Neuron (in vitro differentiated cells): ENCODE measurements at regions not wholly inside any gene's neighbourhood (a gene's known extent, or its start where the extent isn't known, plus 50 kb on each side); places are given as distances from the start of the nearest gene placed in this dataset.
"Not testable (repeated sequence)": the region's sequence is repeated elsewhere in the genome, so short reads cannot be mapped to it uniquely, and the experiment has no call there.

ENCODE experiments used
- H2AFZ ChIP-seq: one replicate; pipeline ENCODE4 v1.6.1; 2013; ENCODE audit warnings: low read depth, mild to moderate bottlenecking, inconsistent platforms, low read length, moderate library complexity
- H3K27me3 ChIP-seq: one replicate; pipeline ENCODE4 v1.6.1; 2013; ENCODE audit warnings: low read length; ENCODE audit not compliant: insufficient read depth
- H3K36me3 ChIP-seq: one replicate; pipeline ENCODE4 v1.6.1; 2013; ENCODE audit warnings: low read length; ENCODE audit not compliant: insufficient read depth
- H3K4me1 ChIP-seq: one replicate; pipeline ENCODE4 v1.6.1; 2013; ENCODE audit warnings: low read length; ENCODE audit not compliant: insufficient read depth
- H3K4me3 ChIP-seq: 2 replicates; pipeline ENCODE4 v1.5.1; 2013; ENCODE audit warnings: mild to moderate bottlenecking, low read length, moderate library complexity
- H3K9me3 ChIP-seq: one replicate; pipeline ENCODE4 v1.6.1; 2013; ENCODE audit warnings: low read length

DNA sequence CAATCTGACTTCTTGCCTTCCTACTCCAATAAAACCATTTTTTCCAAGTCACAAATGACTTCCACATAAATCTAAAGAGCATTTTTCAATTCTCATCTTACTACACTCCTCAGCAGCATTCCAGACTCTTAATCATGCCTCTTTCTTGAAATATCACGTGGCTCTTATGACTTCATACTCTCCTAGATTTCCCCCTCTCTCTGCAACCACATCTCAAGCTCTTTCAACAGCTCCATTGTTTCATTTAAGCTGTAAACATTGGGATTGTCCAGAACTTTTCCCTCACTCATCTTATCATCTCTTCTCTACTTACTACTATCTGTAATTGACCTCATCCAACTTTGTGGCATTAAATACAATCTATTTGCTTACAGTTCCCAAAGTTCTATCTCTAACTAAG is 170.6 kb upstream of the POMZP3 start:
- H2AFZ ChIP-seq, H3K36me3 ChIP-seq, H3K4me3 ChIP-seq, H3K9me3 ChIP-seq, H3K27me3 ChIP-seq, H3K4me1 ChIP-seq: not testable (repeated sequence)

DNA sequence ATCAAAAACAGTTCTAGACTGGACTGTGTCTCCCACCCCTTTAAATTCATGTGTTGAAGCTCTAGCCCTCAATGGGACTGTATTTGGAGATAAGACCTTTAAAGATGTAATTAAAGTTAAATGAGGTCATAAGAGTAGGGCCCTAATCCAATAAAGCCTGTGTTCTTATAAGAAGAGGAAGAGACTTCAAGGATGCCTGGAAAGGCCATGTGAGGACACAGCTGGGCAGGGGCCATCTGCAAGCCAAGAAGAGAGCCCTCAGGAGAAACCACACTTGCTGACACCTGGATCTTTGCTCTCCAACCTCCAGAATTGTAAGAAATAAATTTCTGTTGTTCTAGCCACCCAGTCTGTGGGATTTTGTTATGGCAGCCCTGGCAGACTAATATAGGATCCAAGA is 153.6 kb upstream of the POMZP3 start:
- H3K27me3 ChIP-seq, H3K36me3 ChIP-seq, H3K4me1 ChIP-seq, H3K9me3 ChIP-seq, H2AFZ ChIP-seq, H3K4me3 ChIP-seq: not testable (repeated sequence)

DNA sequence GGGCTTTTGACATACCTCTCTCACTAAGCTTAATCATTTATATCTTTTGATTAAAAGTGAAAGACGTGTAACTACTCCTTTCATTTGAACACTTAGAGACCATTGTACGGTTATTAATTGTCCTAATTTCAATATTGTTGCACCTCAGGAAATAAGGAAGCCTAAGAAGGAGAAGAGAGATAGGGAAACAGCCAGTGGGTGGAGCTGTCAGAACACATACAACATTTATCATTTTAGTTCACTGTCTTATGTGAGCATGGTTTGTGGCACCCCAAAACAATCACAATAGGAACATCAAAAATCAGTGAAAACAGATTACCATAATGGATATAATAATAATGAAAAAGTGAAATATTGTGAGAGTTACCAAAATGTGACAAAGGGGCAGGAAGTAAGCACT is 147.2 kb upstream of the POMZP3 start:
- not testable (repeated sequence) for H3K4me3 ChIP-seq, H3K36me3 ChIP-seq, H2AFZ ChIP-seq, H3K9me3 ChIP-seq, H3K27me3 ChIP-seq, H3K4me1 ChIP-seq

DNA sequence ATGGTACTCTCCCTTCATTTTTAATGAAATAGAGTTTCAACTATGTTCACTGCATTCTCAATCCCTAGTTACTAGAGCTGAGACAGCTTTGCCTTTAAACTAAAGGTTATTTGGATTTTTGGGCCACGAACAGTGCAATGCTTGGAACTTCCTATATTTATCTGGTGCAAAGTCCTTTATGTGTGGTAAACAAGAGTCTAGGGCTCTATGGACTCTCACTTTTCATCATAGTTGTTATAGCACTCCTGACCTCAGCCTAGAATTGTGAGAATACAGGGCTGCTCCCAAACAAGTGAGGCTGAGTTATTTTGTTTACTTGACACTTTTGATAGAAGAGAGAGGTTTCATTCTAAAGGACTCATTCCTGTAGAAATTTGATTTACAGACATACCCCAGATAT is 144.9 kb upstream of the POMZP3 start:
- not testable (repeated sequence) for H3K36me3 ChIP-seq, H3K4me1 ChIP-seq, H2AFZ ChIP-seq, H3K27me3 ChIP-seq, H3K4me3 ChIP-seq, H3K9me3 ChIP-seq

DNA sequence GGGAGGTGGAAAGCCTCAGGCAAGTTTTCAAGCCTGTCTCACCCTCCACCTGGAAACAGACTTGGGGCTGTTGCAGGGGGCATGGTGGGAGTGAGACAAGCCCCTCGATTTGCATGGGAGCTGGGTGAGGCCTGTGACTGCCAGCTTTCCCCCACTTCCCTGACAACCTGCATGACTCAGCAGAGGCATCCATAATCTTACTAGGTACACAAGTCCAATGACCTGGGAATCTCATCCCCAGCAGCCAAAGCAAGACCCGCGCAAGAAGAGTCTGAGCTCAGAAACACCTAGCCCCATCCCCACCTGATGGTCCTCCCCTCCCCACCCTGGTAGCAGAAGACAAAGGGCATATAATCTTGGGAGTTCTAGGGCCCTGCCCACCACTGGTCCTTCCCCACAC is 136.9 kb upstream of the POMZP3 start:
- H3K36me3 ChIP-seq, H2AFZ ChIP-seq, H3K27me3 ChIP-seq, H3K4me1 ChIP-seq, H3K9me3 ChIP-seq, H3K4me3 ChIP-seq: not testable (repeated sequence)

DNA sequence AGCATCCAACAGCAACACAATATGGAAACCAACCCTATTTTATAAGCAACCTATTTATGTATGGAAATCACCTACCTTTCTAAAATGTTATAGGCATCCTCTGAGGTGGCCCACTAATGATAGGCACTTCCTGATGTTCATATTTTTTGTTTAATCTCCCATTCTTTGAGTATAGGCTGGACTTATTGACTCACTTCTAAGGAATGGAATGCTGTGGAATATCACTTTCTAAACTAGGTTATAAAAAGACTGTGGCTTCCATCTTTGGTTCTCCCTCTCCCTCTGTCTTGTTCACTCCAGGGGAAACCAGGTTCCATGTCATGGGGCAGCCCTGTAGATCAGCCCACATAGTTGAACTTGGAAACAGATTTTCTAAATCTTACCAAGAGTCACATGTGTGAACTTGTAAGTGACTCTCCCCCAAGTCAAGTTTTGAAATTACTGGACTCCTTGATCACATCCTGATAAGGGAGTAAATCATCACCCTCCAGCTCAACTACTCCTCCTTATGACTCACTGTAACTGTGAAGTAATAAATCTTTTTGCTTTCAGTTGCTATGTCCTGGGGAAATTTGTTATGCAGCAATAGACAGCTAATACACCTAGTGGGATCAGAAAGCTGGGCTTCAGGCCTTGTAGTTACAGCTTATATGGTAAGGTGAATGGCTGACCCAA is 133.6 kb upstream of the POMZP3 start:
- H3K4me3 ChIP-seq, H3K9me3 ChIP-seq, H3K4me1 ChIP-seq, H3K36me3 ChIP-seq, H2AFZ ChIP-seq, H3K27me3 ChIP-seq: not testable (repeated sequence)

DNA sequence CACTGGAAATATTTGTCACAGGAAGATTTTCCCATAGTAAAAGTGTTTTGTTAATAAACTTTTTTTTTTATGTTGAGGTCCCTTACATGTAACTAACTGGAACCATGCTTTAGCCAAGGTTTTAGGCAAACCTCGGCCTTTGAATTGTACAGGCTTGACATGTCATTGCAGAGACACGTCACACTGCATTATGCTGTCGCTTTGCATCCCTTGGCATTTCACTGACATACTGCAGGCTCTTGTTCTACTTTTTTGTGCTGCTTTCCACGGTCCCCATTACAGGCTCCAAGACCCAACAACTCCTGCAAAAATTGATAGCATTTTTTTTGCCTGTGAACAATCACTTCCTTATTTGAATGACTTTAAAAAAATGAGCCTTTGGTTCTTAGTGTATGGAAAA is 112.5 kb upstream of the POMZP3 start:
- peak overlapping the region; percentile 10 for H2AFZ ChIP-seq
- not testable (repeated sequence) for H3K4me1 ChIP-seq, H3K27me3 ChIP-seq, H3K9me3 ChIP-seq, H3K36me3 ChIP-seq, H3K4me3 ChIP-seq

DNA sequence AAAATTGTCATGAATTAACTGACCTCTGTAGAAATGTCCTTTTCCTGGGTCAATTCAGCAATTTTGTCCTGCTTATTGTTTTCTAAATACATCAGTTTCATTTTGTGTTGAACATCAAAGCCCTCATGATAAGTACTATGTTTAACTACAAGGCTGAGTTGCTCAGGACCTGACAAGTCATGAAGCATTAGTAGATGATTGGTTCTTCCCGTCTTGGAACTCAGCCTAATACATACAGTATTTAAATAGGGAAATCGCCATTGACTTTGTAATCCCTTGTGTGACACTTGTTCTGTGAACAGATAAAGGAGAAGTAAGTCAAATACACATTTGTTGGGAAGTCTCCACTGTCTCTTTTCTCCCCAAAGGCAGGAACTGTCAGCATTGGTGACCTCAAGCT is 109.6 kb upstream of the POMZP3 start:
- not testable (repeated sequence) for H3K4me1 ChIP-seq, H3K9me3 ChIP-seq, H3K27me3 ChIP-seq, H3K4me3 ChIP-seq, H2AFZ ChIP-seq, H3K36me3 ChIP-seq

DNA sequence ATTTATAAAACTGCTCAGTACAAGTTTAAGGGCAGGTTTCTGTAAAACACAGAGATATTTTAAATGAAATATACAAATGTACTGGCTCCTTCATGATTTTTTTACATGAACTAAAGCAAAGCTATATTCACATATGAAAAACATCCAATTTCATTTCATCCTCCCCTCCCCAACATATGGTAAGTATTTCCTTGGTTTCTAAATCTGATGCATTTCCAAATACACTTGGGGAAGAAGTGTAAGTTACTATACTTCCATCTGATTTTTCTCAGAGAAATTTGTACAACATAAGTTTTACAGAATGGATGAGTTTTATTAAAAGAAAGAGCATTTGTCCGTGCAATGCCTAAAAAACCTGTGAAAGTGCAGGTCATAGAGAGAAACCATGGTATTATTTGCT is 109.0 kb upstream of the POMZP3 start:
- H3K9me3 ChIP-seq, H2AFZ ChIP-seq, H3K4me1 ChIP-seq, H3K4me3 ChIP-seq, H3K27me3 ChIP-seq, H3K36me3 ChIP-seq: not testable (repeated sequence)

DNA sequence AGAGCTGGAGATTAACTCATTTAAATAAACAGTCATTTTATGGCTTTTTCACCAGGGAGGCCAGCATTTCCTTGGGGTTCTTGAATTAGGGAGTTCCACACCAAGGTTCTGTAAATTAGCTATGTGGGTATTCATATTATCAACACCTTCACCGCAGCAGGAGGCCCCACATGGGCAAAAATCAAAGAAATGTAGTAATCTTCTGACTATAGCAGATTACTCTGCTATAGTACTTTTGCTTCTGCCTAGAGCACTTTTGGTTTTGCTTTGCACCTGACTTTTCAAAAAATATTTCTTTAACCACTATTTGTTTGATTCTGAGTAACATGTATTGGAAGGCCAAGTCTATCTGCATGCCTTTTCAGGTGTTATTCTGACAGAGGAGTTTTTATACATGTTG is 108.6 kb upstream of the POMZP3 start:
- not testable (repeated sequence) for H3K4me3 ChIP-seq, H3K27me3 ChIP-seq, H3K36me3 ChIP-seq, H3K9me3 ChIP-seq, H3K4me1 ChIP-seq, H2AFZ ChIP-seq

DNA sequence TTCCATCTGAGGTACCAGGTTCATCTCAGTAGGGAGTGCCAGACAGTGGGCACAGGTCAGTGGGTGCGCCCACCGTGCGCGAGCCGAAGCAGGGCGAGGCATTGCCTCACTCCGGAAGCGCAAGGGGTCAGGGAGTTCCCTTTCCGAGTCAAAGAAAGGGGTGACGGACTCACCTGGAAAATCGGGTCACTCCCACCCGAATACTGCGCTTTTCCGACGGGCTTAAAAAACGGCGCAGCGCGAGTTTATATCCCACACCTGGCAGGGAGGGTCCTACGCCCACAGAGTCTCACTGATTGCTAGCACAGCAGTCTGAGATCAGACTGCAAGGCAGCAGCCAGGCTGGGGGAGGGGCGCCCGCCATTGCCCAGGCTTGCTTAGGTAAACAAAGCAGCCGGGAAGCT is 101.5 kb upstream of the POMZP3 start:
- H3K36me3 ChIP-seq, H3K4me3 ChIP-seq, H3K27me3 ChIP-seq, H3K9me3 ChIP-seq, H2AFZ ChIP-seq, H3K4me1 ChIP-seq: not testable (repeated sequence)

DNA sequence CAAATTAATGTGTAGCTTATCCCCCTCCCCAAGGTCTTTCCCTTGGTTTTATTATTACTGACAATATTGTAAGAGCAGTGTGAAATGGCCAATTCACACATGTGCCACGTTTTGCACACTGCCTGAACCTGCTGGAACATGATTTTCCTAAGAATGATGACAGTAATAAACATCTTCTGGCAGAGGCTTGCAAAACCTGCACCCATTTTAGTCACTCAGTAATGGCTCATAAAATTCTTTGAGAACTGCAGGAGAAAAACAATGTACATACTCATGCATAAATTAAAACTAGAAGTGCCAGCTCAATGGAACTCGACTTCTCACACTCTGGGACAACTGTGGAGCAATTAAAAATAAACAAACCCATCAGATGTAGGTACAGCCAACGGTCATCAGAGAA is 96.8 kb upstream of the POMZP3 start:
- not testable (repeated sequence) for H3K9me3 ChIP-seq, H3K27me3 ChIP-seq, H2AFZ ChIP-seq, H3K36me3 ChIP-seq, H3K4me1 ChIP-seq, H3K4me3 ChIP-seq

DNA sequence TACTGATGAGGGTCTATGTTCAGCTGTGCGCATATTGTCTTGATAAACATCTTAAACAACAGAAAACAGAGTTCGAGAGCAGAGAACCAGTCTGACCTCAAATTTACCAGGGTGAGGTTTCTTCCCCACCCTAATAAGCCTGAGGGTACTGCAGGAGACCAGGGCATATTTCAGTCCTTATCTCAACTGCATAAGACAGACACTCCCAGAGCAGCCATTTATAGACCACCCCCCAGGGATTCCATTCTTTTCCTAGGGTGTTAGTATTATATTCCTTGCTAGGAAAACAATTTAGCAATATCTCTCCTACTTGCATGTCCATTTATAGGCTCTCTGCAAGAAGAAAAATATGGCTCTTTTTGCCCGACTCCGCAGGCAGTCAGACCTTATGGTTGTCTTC is 89.5 kb upstream of the POMZP3 start:
- not testable (repeated sequence) for H3K27me3 ChIP-seq, H3K4me3 ChIP-seq, H3K36me3 ChIP-seq, H3K4me1 ChIP-seq, H3K9me3 ChIP-seq, H2AFZ ChIP-seq

DNA sequence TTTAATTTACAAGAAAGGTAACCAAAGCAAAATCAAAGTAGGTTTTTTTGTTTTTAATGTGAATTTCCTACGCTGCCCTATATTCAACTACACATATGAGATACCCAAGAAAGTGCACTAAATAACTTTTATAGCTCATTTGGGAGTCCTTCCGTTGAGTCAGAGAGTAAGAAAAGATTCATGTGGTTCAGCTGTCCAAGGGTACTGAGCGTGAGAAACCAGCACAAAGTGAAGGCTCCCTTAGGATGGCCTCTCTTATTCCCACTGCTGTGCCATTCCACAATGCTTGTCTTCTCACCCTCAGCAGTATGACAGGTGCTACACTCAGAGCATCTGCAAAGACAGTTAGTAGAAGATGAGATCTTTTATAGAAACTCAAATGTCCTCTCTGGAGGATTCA is 85.8 kb upstream of the POMZP3 start:
- H3K27me3 ChIP-seq, H2AFZ ChIP-seq, H3K4me3 ChIP-seq: not testable (repeated sequence)

DNA sequence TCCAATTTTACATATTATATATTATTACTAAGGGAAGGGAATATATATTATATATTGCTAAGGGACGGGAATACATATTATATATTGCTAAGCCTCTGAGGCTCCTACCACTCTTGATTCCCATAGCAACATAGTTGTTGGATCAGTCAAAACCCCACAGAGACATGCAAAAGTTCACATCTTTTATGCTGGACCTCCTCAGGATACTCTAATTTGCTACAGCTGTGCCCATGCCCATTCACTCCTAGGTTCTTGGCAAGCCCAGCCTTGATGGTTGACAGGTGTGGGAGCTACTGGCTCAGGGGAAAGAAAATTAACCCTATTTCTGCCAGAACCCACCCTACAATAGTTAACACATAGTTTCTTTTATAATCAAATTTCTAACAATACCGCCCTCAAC is 84.6 kb upstream of the POMZP3 start:
- H3K27me3 ChIP-seq, H3K4me1 ChIP-seq, H3K36me3 ChIP-seq, H3K9me3 ChIP-seq, H3K4me3 ChIP-seq, H2AFZ ChIP-seq: not testable (repeated sequence)

More for the DNA sequence above, 85.8 kb upstream of the POMZP3 start:
- not testable (repeated sequence) for H3K4me1 ChIP-seq, H3K36me3 ChIP-seq, H3K9me3 ChIP-seq
